ENCODE measurements at regions not wholly inside any gene's neighbourhood (a gene's known extent, or its start where the extent isn't known, plus 50 kb on each side); places are given as distances from the start of the nearest gene placed in this dataset.
"Not testable (repeated sequence)": the region's sequence is repeated elsewhere in the genome, so short reads cannot be mapped to it uniquely, and the experiment has no call there.

GRCh38 chr3:102688556-102688930 is 253.7 kb downstream of the ZPLD1 start:
- no peak for FAIRE-seq

DNA sequence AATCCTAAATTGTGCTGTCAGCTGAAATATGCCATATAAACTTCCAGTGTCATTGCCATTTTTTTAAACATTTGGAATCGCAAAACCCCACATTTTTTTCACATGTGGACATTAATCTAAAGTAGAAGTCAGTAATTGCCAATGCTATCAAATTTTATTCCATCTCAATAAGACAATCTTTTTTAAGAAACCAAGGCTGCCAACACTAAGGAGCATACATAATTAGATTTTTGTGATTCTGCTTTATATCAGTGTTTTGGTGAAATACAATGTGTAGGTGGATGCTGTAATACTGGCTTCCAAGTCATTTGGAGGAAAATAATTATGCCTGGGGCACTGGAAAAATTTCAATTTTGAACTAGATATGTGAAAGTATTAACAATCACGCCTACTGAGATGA is 256.7 kb downstream of the ZPLD1 start:
- no peak for FAIRE-seq

- FAIRE-seq = no peak
These were observed 264.4 kb downstream of the ZPLD1 start for GRCh38 chr3:102699104-102699818.

GRCh38 chr3:102699819-102700140 is 265.0 kb downstream of the ZPLD1 start:
- FAIRE-seq = no peak

GRCh38 chr3:102712896-102713295 is 278.1 kb downstream of the ZPLD1 start:
- no peak for FAIRE-seq

GRCh38 chr3:102714567-102714966 is 279.8 kb downstream of the ZPLD1 start:
- FAIRE-seq = no peak

- no peak for FAIRE-seq
These were observed 280.3 kb downstream of the ZPLD1 start for GRCh38 chr3:102715030-102715697.

DNA sequence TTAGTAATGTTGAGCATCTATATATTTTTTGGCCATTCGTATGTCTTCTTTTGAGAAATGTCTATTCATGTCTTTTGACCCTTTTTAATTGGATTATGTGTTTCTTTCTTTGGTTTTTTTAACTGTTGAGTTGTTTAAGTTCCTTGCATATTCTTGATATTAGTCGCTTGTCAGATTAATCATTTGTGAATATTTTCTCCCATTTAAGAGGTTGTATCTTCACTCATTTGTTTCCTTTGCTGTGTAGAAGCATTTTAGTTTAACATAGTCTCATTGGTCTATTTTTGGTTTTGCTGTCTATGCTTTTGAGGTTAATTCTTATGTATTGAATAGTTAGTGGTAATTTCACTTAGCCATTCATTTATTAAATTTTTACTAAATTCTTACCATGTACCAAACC is 283.8 kb downstream of the ZPLD1 start:
- FAIRE-seq = no peak

DNA sequence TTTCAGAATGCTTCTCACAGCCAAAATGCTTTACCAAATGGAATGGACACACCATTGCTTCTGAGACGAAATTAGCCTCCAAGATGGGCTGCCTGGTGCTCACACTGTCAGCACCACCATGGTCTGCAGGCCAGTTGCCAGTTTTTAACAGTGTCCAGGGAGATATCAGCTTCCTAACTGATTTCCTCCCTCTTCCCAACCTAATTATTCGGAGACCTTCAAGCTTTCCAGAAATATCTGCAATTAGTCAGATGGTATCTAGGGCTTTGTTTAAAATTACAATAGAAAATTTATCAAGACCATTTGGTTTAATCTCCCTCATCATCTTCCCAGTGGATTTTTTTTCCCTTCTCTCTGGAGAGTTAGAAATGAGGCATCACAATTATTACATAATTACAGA is 287.5 kb downstream of the ZPLD1 start:
- FAIRE-seq = no peak

GRCh38 chr3:102727340-102727739 is 292.5 kb downstream of the ZPLD1 start:
- FAIRE-seq = no peak

GRCh38 chr3:102732581-102732980 is 297.8 kb downstream of the ZPLD1 start:
- FAIRE-seq = not testable (repeated sequence)

DNA sequence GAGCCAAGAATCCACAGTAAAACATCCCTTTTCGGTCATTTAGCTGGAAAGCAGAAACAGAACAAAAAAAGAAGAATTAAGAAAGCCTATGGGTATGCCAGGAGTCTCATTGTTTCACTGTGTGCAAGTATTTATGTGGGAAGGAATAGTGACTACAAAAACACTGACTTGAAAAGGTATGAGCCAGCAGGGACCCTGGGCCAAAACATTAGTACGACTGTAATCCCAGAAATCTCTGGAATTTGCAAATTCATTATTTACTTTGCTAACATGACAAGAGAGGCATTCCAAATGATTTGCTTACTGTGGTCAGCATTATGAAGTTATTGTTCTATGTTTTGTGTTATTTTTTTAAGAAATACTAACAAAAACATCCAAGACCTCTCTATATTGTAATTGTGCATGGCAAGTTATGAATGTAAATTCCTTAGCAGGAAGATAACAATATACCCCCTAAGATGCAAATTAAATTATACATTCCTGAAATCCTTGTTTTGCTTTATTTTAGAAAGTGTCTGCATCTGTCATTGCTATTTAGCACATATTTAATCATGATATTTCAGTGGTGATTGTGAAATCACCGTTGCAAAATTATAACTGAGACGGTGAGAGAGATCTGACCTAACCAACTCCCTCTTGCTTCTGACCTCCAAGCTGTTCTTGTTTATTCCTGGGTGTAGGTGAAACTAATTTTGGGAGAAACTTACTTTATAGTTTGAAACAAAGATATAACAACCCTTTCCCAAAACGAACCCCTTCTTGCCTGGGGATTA is 299.2 kb downstream of the ZPLD1 start:
- no peak for FAIRE-seq

DNA sequence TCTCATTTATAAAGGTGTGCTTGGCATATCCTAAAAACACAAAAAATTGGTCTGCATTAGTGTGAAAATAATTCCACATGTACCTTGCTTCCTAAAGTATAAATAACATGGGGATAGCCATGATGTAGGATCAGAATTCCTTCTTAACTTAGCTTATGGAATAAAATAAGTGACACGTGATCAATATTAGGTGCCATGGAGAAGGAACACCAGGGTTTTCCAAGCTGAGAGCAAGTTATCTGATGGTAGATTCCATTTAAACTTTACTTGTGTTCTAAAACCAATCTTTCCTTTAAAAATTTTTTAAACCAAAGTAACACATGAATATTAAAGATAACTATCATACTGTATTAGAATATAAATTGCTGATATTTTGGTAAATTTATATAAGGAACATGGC is 300.5 kb downstream of the ZPLD1 start:
- FAIRE-seq = no peak

DNA sequence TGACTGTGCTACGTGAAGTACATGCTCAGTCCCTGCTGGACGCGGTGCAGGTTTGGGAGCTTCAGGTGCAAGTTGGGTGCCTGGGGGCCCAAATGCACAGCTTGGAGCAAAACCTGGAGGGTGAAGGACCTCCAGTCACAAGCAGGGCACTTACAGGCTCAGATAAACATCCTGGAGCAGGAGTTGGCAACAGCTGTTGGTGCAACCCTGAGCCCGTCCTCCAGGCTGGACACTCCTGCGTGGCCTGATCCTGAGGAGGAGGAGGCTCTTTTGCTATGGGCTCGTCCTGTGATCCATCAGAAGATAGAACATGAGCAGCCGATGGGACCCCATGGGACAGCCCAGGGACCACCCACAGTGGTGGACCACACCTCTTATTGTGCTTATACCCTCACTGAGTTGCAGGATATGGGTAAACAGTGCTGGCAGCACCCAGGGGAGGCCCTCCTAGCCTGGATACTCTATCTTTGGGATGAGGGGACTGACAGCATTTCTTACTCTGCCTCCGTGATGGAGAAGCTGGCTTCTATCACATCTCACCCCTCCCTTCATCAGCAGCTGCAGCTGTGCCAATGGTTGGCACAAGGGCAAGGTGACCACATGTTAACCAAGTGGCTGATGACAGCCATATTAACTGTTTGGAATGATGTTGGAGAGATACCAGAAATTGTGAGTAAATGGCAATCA is 301.6 kb downstream of the ZPLD1 start:
- no peak for FAIRE-seq

GRCh38 chr3:102736975-102737304 is 302.1 kb downstream of the ZPLD1 start:
- FAIRE-seq = no peak

DNA sequence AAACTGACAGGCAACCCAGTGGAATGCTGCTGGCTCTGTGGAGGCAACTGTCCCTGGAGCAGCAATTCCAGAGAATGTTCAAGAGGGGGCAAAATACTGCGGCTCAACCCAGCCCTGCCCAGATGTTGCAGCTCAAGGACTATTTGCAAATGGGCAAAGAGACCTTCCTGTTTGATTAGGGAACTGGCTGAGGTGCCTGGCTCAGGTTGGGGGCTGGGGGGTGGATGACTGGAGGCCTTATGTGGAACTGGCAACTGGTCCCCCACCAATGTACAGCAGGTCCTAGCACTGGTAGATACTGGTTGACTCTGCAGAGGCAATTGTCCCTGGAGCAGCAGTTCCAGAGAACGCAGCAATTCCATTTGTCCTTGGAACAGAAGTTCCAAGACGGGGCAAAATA is 302.5 kb downstream of the ZPLD1 start:
- no peak for FAIRE-seq

GRCh38 chr3:102741105-102741504 is 306.3 kb downstream of the ZPLD1 start:
- FAIRE-seq = no peak

- no peak for FAIRE-seq
These were observed 306.9 kb downstream of the ZPLD1 start for GRCh38 chr3:102741694-102742093.

GRCh38 chr3:102745881-102746280 is 311.1 kb downstream of the ZPLD1 start:
- FAIRE-seq = no peak

DNA sequence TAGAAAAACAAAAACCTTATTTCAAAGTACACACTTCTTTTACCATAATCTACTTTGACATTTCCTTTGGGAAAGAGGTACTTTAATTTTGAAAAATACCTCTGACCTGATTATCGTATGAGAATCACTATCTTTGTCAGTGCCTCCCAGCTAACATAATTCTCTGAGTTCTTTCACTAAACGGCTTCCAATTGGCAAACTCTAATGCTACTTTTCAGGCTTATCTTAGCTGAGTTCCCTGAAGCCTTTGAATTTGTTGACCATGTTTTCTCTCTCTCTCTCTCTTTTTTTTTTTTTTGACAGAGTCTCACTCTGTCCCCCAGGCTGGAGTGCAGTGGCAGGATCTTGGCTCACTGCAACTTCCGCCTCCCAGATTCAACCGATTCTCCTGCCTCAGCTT is 312.8 kb downstream of the ZPLD1 start:
- no peak for FAIRE-seq

DNA sequence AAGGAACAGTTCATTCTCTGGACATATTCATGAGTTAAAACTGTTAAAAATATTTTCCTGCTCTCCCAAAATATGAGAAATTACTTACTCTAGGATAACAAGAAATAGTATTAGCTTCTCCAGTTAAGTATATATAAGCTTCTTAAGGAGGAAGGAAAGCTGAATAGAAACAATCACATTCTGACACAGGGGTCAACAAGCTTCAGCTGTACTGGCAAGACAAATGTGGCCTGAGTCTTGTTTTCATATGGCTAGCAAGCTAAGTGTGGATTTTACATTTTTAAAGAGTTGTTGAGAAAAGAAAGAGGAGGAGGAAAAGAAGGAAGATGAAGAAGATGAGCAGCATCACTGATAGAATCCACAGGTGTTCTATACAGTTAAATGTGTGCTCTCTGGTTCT is 313.8 kb downstream of the ZPLD1 start:
- FAIRE-seq = no peak

- FAIRE-seq = no peak
These were observed 315.5 kb downstream of the ZPLD1 start for GRCh38 chr3:102750322-102750721.

DNA sequence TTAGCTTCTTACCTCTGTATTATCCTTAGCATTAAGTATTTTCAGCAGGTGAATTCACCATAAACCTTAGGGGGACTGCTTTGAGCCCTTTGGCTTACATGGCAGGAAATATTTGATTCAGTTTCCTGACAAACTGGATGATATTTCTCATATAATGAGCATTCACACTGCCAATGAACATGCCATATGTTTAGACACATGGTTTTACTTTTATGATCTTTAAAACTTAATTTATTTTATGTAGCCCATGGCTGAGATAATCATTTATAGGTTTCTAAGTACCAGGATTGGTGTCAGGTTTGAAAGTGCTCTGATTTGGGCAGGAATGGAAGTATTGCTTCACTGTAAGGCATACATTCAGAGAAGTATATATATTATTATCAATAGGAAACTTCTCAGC is 319.1 kb downstream of the ZPLD1 start:
- no peak for FAIRE-seq

GRCh38 chr3:102756706-102757105 is 321.9 kb downstream of the ZPLD1 start:
- FAIRE-seq = no peak
